ENCODE measurements at regions not wholly inside any gene's neighbourhood (a gene's known extent, or its start where the extent isn't known, plus 50 kb on each side); places are given as distances from the start of the nearest gene placed in this dataset.
"Not testable (repeated sequence)": the region's sequence is repeated elsewhere in the genome, so short reads cannot be mapped to it uniquely, and the experiment has no call there.

GRCh38 chrX:150238632-150239382 is 124.3 kb upstream of the MAMLD1 start:
- in situ Hi-C loops (cut with HindIII; ENCODE audit: low pct_unique_long_range_greater_than_20kb, low sequenced_read_pairs) = no loop called here
- no peak for DNase-seq (ENCODE audit: low read depth, low spot score)

GRCh38 chrX:150239946-150240642 is 123.0 kb upstream of the MAMLD1 start:
- DNase-seq (ENCODE audit: low read depth, low spot score) = no peak
- in situ Hi-C loops (cut with HindIII; ENCODE audit: low pct_unique_long_range_greater_than_20kb, low sequenced_read_pairs) = no loop called here

- in situ Hi-C loops (cut with HindIII; ENCODE audit: low pct_unique_long_range_greater_than_20kb, low sequenced_read_pairs) = no loop called here
- no peak for DNase-seq (ENCODE audit: low read depth, low spot score)
These were observed 122.5 kb upstream of the MAMLD1 start for GRCh38 chrX:150240643-150240970.

GRCh38 chrX:150253959-150254620 is 109.0 kb upstream of the MAMLD1 start:
- in situ Hi-C loops (cut with HindIII; ENCODE audit: low pct_unique_long_range_greater_than_20kb, low sequenced_read_pairs) = no loop called here
- DNase-seq (ENCODE audit: low read depth, low spot score) = no peak

GRCh38 chrX:150254909-150255308 is 108.2 kb upstream of the MAMLD1 start:
- no peak for DNase-seq (ENCODE audit: low read depth, low spot score)

GRCh38 chrX:150255441-150256296 is 107.4 kb upstream of the MAMLD1 start:
- DNase-seq (ENCODE audit: low read depth, low spot score) = no peak
- in situ Hi-C loops (cut with HindIII; ENCODE audit: low pct_unique_long_range_greater_than_20kb, low sequenced_read_pairs) = no loop called here

More at GRCh38 chrX:150254909-150255308, 108.2 kb upstream of the MAMLD1 start:
- in situ Hi-C loops (cut with HindIII; ENCODE audit: low pct_unique_long_range_greater_than_20kb, low sequenced_read_pairs) = no loop called here

GRCh38 chrX:150256297-150256650 is 106.8 kb upstream of the MAMLD1 start:
- DNase-seq (ENCODE audit: low read depth, low spot score) = no peak
- in situ Hi-C loops (cut with HindIII; ENCODE audit: low pct_unique_long_range_greater_than_20kb, low sequenced_read_pairs) = no loop called here

GRCh38 chrX:150257353-150258175 is 105.6 kb upstream of the MAMLD1 start:
- in situ Hi-C loops (cut with HindIII; ENCODE audit: low pct_unique_long_range_greater_than_20kb, low sequenced_read_pairs) = no loop called here
- DNase-seq (ENCODE audit: low read depth, low spot score) = no peak

GRCh38 chrX:150258176-150258425 is 105.0 kb upstream of the MAMLD1 start:
- no peak for DNase-seq (ENCODE audit: low read depth, low spot score)
- in situ Hi-C loops (cut with HindIII; ENCODE audit: low pct_unique_long_range_greater_than_20kb, low sequenced_read_pairs) = no loop called here

GRCh38 chrX:150258463-150259430 is 104.4 kb upstream of the MAMLD1 start:
- no peak for DNase-seq (ENCODE audit: low read depth, low spot score)
- in situ Hi-C loops (cut with HindIII; ENCODE audit: low pct_unique_long_range_greater_than_20kb, low sequenced_read_pairs) = no loop called here

- in situ Hi-C loops (cut with HindIII; ENCODE audit: low pct_unique_long_range_greater_than_20kb, low sequenced_read_pairs) = no loop called here
- no peak for DNase-seq (ENCODE audit: low read depth, low spot score)
These were observed 100.7 kb upstream of the MAMLD1 start for GRCh38 chrX:150262456-150262855.

- in situ Hi-C loops (cut with HindIII; ENCODE audit: low pct_unique_long_range_greater_than_20kb, low sequenced_read_pairs) = no loop called here
- DNase-seq (ENCODE audit: low read depth, low spot score) = no peak
These were observed 94.2 kb upstream of the MAMLD1 start for GRCh38 chrX:150268839-150269355.

- in situ Hi-C loops (cut with HindIII; ENCODE audit: low pct_unique_long_range_greater_than_20kb, low sequenced_read_pairs) = no loop called here
- no peak for DNase-seq (ENCODE audit: low read depth, low spot score)
These were observed 93.4 kb upstream of the MAMLD1 start for GRCh38 chrX:150269605-150270254.

GRCh38 chrX:150270622-150271021 is 92.5 kb upstream of the MAMLD1 start:
- in situ Hi-C loops (cut with HindIII; ENCODE audit: low pct_unique_long_range_greater_than_20kb, low sequenced_read_pairs) = no loop called here
- DNase-seq (ENCODE audit: low read depth, low spot score) = no peak

- in situ Hi-C loops (cut with HindIII; ENCODE audit: low pct_unique_long_range_greater_than_20kb, low sequenced_read_pairs); DNase-seq (ENCODE audit: low read depth, low spot score): not testable (repeated sequence)
These were observed 89.4 kb upstream of the MAMLD1 start for GRCh38 chrX:150273575-150274294.
